ENCODE measurements at regions not wholly inside any gene's neighbourhood (a gene's known extent, or its start where the extent isn't known, plus 50 kb on each side); places are given as distances from the start of the nearest gene placed in this dataset.
A peak's percentile ranks its signal among the peaks of the same experiment; 100 is the strongest.

GRCh38 chr5:56479696-56480077 is 246.6 kb upstream of the ANKRD55 start:
- DNase-seq, result peak; percentile 64

GRCh38 chr5:56479126-56479525 is 246.0 kb upstream of the ANKRD55 start:
- DNase-seq, result no peak

GRCh38 chr5:56478062-56478461 is 244.9 kb upstream of the ANKRD55 start:
- no peak for DNase-seq

DNA sequence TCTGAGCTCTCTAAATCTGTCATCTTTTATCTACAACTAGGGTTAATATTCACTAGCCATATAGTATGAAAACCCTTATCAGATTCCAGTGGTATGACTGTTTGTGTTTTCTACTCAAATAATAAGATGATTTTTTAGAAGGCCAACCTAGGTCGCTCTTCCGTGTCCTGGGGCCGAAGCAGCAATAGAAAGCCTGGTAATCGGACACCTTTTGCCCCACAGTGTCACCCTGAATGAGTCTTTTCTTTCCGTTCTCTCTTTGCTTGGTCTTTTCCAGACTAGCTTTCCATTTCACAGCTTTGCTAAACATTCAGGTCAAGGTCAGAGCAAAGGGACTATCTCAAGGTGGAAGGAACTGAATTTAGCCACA is 243.3 kb upstream of the ANKRD55 start:
- DNase-seq, result peak; percentile 18

DNA sequence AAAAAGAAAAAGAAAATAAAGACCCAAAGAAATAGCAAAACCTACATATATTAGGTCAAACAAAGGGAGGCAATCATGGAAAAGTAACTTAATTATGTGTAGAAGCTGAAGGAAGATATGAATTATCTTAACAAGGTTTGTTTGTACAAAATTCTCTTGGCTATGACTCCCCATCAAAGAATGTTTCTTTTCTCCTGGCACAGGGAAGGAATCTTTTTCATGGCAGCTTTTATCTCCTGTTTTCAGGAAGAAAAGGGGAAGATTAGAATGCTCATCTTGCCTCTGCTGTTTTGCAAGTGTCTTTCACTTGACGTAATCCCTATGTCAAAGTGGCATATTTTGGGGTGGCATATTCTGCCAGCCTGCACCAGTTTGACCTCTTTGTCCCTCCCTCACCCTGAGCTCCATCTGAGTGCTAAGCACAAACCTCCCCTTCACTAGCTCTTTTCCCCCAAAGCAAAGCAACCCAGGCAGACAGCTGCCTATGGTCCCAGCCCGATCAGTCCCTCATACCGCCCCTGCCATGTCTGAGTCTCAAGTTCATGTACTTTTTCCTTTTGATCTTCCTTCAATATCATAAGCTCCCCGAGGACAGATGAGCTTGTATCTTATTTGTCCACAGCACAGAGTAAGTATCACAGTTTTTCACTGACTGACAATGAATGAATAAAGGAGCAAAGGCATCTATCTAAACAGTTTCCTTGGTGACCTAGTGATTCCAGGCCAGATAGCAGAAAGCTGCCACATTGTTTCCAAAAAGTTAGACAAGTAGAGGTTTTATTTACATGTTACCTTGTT is 242.8 kb upstream of the ANKRD55 start:
- peak; percentile 75 for DNase-seq

GRCh38 chr5:56471707-56472106 is 238.6 kb upstream of the ANKRD55 start:
- DNase-seq, result no peak

DNA sequence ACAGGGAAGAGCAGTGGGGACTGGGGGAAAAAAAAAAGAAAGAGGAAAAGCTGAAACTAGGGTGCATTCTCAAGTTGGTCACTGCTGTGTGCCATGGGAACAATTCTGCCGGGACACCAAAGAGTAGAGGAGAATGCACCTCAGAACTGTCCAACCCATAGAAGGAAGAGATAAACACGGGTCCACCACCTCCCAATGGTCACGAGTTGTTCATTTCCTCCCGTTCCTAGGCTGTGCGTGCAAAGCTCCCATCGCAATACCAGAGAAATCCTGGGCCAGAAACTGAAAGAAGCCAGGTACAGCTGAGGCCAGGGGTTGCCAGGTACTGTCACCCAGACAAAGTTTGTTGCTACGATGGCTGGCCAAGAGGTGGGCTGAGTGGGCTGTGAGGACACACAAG is 236.9 kb upstream of the ANKRD55 start:
- no peak for DNase-seq

- no peak for DNase-seq
Observed at GRCh38 chr5:56468277-56468676, 235.1 kb upstream of the ANKRD55 start.

- DNase-seq, result no peak
Observed at GRCh38 chr5:56467176-56467717, 234.1 kb upstream of the ANKRD55 start.

- no peak for DNase-seq
Observed at GRCh38 chr5:56466136-56466816, 233.1 kb upstream of the ANKRD55 start.

- DNase-seq, result no peak
Observed at GRCh38 chr5:56465769-56466135, 232.6 kb upstream of the ANKRD55 start.

- DNase-seq, result no peak
Observed at GRCh38 chr5:56464935-56465768, 232.0 kb upstream of the ANKRD55 start.

GRCh38 chr5:56463944-56464571 is 230.9 kb upstream of the ANKRD55 start:
- DNase-seq, result no peak

GRCh38 chr5:56461584-56461983 is 228.5 kb upstream of the ANKRD55 start:
- no peak for DNase-seq

- DNase-seq, result no peak
Observed at GRCh38 chr5:56460681-56461191, 227.6 kb upstream of the ANKRD55 start.

DNA sequence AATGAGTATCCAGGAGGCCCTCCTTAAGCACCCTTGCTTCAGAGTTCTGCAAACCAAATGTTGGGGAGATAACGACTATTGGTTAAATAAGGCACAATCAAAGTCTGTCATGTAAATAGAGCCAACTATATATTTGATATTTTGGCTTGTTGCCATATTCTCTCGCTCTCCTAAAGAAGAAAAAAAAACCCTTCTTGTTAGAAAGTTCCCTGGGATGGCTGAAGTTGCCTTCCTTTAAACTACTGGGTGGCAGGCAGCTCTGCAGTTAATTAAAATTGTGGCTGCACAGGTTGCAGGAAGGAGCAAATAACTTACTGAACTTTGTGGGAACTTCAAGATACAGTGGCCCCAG is 227.0 kb upstream of the ANKRD55 start:
- DNase-seq, result no peak

DNA sequence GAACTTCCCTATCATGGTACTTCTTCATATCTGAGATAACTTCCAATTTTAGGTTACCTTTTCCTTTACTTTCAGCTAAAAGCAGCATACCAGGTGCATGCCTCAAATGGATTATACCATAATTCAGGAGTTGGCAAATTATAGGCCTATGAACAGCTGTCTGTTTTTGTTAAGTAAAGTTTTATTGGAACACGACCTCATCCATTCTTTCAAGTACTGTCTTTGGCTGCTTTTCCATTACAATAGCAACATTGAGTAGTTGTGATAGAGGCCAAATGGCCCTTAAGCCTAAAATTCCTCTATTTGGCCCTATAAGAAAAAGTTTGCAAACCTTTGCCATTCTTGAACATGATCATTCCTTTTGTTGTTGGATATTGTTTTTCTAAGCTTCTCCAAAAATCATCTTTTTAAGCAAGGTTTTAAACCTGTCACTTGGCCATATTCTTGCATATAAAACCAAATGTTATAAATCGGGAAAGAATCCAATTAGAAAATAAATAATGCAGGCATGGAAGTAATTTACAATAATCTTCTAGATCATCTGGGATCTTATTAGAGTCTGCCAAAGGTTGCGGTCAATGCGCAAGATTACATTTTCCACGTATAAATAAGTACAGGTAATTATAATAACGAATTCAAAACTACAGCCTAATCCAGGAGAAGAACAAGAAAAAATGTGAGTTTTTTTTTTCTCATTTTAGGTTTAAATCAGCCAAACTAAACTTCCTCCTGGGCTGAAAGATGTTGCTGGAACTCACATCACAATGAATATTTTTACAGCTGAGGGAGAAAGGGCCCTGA is 226.5 kb upstream of the ANKRD55 start:
- no peak for DNase-seq

- DNase-seq, result no peak
Observed at GRCh38 chr5:56457887-56458812, 225.0 kb upstream of the ANKRD55 start.

- DNase-seq, result no peak
Observed at GRCh38 chr5:56456002-56456401, 222.9 kb upstream of the ANKRD55 start.

DNA sequence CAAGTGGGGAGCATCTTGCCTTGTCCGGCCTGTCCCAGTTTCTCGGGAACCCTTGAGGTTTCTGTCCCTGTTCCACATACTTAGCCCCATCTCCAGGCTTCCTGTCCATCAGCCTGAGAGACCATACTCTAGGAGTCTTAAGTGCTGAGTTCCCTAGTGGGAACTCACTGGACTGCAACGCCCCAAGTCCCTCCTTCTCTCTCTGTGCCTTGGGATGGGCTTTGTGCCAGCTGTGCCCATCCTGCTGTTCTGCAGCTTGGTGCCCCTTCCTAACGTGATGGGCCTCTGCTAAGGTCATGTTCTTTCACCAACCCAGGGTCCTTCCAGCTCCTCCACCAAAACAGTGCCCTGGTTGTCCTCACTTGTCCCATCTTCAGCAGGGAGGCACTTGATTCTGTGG is 222.3 kb upstream of the ANKRD55 start:
- no peak for DNase-seq

Measured in NCI-H226 (cell line).